GM18873 (cell line): ENCODE measurements at regions not wholly inside any gene's neighbourhood (a gene's known extent, or its start where the extent isn't known, plus 50 kb on each side); places are given as distances from the start of the nearest gene placed in this dataset.

Experiments used
- ATAC-seq: cut with Tn5 transposase; IDR thresholded peaks from one replicate; pipeline ENCODE4 v1.9.1; 2021; ENCODE audit warnings: mild to moderate bottlenecking, moderate library complexity, moderate number of reproducible peaks; ENCODE audit not compliant: unreplicated experiment, low FRiP score

DNA sequence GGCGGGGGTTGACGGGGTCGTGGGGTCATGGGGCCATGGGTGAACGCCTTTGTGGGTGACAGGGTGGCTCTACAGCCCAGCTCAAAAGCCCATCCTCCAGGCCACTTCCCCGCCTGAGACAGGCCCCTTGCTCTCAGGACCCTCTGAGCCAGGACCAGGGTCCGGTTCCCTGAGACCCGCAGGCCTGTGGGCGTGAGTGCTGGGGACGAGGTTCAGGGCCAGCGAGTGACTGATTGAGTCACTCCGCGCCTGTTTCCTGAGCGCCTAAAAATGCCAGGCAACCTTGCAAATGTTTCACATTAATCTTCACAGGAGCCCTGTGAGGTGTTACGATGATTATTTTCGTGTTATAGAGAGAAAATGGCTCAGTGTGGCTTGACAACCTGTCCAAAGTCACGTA is 97.8 kb downstream of the ZNF674 start:
- ATAC-seq: no peak

GRCh38 chrX:46446727-46447378 is 98.4 kb downstream of the ZNF674 start:
- ATAC-seq: peak; percentile 81

DNA sequence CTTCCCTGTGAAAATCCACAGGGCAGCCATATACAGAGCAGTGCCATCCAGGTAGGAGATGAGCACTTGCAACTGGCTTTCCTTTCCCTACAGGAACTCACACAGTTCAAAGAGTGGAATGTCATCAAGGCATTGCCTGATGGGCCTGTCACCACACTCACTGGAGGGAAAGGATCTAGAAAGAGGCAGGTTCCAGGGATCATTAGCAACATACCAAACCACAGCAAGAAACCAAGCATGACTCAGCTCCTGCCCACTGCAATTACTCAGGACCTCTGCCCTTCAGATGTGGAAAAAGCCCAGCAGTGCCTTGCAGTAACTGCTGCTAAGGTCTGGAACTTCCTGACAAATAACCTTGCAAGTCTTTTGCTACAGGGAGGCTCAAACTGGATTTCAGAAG is 101.2 kb downstream of the ZNF674 start:
- no peak for ATAC-seq

GRCh38 chrX:46436744-46437143 is 108.5 kb downstream of the ZNF674 start:
- ATAC-seq: no peak

DNA sequence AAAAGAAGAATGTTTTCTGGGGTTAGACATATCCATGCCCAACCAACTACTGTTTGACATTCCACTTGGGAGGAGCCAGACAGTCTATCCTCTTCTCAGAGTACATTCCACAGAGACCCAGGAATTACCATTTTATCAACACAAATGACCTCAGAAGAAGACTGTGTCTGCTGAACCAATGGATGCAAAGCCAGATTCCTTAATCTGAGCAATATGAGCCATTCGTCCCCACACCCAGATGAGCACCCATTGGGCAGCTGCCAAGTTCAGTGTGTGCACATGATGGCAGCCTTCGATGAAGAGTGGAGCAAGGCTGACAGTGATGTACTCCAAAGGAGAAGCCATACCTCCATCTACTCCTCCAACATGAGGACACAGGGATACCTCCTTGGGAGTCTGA is 111.3 kb downstream of the ZNF674 start:
- ATAC-seq: no peak

GRCh38 chrX:46408553-46409407 is 136.4 kb downstream of the ZNF674 start:
- ATAC-seq: no peak

DNA sequence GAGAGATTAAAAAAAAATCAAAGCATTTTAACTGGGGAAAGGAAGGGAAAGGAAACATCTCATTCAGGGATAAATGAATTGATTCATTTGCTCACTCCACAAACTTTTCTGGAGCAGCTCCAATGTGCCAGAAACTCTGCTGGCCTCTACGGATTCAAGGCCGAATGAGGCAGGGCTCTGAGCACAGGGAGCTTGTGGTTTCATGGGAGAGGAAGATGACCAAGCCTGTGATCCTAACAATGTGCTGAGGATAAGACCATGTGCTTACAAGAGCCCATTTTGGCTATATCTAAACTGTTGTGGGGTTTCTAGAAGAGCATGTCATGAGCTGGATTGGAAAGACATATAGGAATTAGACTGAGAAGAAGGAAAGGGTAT is 137.5 kb downstream of the ZNF674 start:
- no peak for ATAC-seq

GRCh38 chrX:46407036-46407752 is 138.0 kb downstream of the ZNF674 start:
- no peak for ATAC-seq

- ATAC-seq: no peak
Observed at GRCh38 chrX:46404774-46405173, 140.4 kb downstream of the ZNF674 start.

DNA sequence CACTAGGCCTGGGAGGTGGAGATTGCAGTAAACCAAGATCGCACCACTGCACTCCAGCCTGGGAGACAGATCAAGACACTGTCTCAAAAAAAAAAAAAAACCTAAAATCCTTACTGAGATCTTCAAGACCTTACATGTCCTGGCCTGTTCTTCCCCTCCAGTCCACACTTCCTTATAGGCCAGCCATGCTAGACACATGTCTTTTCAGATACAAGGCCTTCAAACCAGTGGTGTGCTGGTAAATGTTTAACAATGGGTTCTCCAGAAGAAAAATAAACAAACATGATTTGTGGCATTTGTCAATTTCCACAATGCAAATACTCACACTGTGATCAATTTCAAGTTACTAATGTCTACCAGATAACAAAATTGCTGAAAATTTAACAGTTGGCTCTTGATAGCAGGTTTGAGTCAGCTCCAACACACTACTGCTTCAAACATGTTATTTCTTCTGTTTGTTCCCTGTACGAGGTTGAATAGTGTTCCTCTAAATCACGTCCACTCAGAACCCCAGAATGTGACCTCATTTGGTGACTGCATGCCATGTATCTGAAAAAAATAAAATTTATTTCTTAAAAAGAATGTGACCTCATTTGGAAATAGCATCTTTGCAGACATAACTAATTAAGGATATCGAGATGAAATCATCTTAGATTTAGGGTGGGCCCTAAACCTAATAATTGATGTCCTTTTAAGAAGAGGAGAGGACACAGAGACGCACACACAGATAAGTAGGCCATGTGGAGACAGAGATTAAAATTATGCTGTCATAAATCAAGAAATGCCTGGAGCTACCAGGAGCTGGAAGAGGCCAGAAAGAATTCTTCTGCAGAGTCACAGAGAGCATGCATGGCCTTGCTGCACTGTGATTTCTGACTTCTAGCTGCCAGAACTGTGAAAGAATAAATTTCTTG is 144.4 kb downstream of the ZNF674 start:
- ATAC-seq: no peak

DNA sequence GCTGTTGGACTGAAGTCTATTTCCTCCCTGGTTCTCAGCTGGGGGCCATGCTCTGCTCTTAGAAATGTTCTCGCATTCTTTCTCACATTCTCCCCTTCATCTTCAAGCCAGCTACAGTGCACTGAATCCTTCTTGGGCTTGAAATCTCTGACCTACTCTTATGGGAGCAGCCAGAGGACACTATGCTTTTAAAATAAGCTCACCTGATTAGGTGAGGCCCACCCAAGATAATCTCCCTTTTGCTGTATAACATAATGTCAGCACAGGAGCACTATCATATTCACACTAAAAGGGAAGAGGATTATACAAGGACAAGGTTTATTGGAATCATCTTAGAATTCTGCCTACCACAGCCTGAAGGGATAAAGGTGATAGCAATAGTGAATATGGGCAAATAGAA is 146.3 kb downstream of the ZNF674 start:
- ATAC-seq: no peak

GRCh38 chrX:46398126-46398525 is 147.1 kb downstream of the ZNF674 start:
- no peak for ATAC-seq

GRCh38 chrX:46386511-46386910 is 158.7 kb downstream of the ZNF674 start:
- ATAC-seq: no peak

DNA sequence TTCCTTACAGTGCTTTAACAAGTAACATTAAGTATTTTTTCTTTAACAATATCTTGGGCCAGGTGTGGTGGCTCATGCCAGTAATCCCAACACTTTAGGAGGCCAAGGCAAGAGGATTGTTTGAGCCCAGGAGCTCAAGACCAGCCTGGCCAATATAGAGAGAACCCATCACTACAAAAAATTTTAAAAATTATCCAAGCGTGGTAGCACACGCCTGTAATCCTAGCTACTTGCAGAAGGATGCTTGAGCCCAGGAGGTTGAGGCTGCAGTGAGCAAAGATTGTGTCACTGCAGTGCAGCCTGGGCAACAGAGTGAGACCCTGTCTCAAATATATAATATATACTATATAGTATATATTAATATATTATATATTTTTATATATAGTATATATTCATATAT is 162.2 kb downstream of the ZNF674 start:
- ATAC-seq: no peak

GRCh38 chrX:46382595-46382994 is 162.6 kb downstream of the ZNF674 start:
- ATAC-seq: no peak

DNA sequence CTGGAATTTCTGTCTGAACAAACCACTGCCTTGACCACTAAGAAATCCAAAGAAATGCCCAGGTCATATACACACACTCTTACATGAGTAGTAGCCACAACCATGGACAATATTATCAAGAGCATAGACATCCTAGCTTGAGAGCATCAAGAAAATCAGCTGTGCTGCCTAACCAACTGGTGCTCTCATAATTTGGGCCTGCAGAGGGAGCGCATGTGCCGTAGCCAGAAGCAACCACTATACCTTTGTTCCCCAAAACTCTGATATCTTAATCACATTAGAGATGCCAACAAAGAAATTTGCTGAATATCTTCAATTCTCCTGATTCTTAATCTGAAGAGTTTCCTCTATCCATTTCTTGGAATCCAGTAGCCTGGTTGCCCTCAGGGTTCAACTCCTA is 163.6 kb downstream of the ZNF674 start:
- no peak for ATAC-seq

DNA sequence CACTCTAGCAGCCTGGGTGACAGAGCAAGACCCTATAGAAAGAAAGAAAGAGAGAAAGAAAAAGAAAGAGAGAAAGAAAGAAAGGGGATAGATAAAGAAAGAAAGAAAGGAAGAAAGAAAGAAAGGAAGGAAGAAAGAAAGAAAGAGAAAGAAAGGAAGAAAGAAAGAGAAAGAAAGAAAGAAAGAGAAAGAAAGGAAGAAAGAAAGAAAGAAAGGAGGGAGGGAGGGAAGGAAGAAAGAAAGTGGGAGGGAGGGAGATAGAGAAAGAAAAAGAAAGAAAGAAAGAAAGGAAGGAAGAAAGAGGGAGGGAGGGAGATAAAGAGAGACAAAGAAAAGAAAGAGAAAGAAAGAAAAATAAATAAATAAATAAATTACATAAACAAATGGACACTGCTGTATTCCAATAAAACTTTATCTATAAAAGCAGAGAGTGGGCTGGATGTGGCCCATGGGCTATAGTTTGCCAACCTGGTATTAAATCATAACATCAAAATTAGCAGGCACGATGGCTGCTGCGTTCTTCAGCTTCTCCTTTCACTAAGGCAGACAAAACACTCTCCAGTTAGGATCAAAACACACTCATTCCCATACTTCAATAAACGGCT is 165.0 kb downstream of the ZNF674 start:
- ATAC-seq: no peak

- no peak for ATAC-seq
Observed at GRCh38 chrX:46376246-46376885, 168.9 kb downstream of the ZNF674 start.

DNA sequence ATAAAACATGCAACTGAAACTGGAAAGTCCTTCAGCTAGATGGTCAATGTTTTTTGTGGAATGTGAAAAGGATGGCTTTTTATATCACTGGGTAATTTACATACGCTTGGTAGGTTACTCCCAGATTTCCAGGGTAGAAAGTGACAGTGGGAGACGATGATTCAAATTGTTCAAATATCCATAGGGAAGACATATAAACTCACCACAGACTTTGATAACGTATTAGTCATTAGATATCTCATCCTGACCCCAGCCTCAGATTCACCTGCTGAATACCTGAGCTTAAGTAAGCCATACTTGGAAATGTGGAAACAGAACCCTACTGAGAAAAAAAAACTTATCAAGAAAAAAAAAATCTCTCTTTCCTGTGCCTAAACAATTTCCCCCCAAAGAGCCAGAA is 169.4 kb downstream of the ZNF674 start:
- ATAC-seq: no peak

- ATAC-seq: no peak
Observed at GRCh38 chrX:46374371-46374770, 170.8 kb downstream of the ZNF674 start.
